IPS-NIHi7 (cell line): ENCODE measurements at regions not wholly inside any gene's neighbourhood (a gene's known extent, or its start where the extent isn't known, plus 50 kb on each side); places are given as distances from the start of the nearest gene placed in this dataset.
A peak's percentile ranks its signal among the peaks of the same experiment; 100 is the strongest.

Experiments
- DNase-seq: peaks from one replicate; pipeline ENCODE4 v3.0.0; 2012; ENCODE audit warnings: mixed read lengths; ENCODE audit errors: extremely low spot score

GRCh38 chr2:116645155-116645554, 1169.3 kb upstream of the DDX18 start:
- no peak for DNase-seq

- no peak for DNase-seq
Measured at GRCh38 chr2:116668691-116669090, 1145.8 kb upstream of the DDX18 start.

GRCh38 chr2:116669782-116670181, 1144.7 kb upstream of the DDX18 start:
- DNase-seq = no peak

GRCh38 chr2:116674188-116674587, 1140.3 kb upstream of the DDX18 start:
- DNase-seq = no peak

- no peak for DNase-seq
Measured at GRCh38 chr2:116676776-116677175, 1137.7 kb upstream of the DDX18 start.

- no peak for DNase-seq
Measured at GRCh38 chr2:116680256-116680936, 1134.1 kb upstream of the DDX18 start.

GRCh38 chr2:116687371-116687770, 1127.1 kb upstream of the DDX18 start:
- no peak for DNase-seq

DNA sequence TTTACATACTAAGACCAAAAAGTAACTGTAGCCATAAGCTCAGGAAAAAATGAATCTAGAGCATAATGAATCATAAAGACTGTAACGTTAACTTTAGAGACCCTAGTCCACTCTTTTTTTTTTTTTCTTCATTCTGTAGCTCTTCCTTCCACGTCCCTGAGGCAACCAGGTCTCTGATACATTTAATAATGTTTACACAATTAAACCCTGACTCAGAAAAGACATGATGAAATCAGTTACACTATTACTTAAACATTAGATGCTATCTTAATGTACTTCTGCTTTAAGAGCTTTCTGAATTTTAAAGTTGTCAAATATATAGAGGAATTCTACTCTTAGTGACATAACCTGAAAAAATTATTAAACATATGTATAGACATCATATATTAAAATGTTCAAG, 1121.5 kb upstream of the DDX18 start:
- DNase-seq = no peak

GRCh38 chr2:116696223-116696622, 1118.3 kb upstream of the DDX18 start:
- DNase-seq = no peak

DNA sequence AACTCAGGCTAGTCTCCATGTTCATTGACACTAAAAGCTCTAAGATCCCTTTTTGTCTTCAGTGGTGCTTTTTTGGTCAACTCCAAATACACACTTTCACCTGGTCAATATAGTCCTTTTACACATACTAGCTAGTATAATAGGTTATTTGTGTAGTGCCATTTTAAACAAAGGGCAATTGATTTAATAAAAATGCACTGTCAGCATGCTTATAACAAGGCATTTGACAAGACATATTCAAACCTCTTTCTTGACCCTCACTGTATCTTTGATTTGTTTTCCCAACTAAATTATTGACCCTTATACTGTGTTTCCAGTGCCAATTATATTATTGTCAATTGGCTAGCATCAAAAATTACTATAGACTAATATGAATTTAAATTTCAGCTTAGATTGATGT, 1117.6 kb upstream of the DDX18 start:
- DNase-seq = no peak

DNA sequence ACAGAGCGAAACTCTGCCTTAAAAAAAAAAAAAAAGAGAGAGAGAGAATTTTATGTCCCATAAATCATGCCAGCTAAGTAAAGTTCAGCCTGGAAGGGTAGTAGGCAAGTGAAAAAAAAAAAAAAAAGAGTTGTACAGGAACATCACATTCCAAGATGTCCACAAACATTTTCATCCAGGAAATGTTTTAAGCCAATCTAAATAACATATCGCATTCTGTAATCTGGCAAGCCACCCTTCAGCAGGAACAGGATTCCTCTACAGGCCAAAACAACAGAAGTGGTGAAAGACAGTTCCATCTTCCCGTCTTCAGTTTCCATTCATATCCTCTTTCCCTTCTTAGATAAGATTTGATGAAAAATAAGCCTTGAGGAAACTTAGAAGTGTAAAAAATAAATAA, 1108.1 kb upstream of the DDX18 start:
- DNase-seq = no peak

DNA sequence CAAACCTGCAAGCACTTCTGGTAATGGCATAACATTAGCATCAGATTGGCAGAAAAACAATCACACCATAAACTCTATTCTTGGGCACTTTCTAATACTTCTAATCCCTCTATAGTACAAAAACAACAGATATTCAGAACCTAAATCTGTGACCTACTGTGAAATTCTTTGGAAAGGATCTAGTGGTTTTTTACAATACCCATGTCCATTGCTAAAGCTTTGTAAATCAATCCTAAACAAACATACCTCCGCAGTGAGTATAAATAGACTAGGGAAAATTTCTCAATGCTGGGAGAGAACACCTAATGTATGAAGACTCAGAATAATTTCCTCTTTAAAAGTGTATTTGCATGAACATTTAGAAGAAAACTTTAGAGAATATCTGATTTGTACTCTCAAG, 1098.5 kb upstream of the DDX18 start:
- no peak for DNase-seq

GRCh38 chr2:116716444-116716843, 1098.0 kb upstream of the DDX18 start:
- DNase-seq = no peak

DNA sequence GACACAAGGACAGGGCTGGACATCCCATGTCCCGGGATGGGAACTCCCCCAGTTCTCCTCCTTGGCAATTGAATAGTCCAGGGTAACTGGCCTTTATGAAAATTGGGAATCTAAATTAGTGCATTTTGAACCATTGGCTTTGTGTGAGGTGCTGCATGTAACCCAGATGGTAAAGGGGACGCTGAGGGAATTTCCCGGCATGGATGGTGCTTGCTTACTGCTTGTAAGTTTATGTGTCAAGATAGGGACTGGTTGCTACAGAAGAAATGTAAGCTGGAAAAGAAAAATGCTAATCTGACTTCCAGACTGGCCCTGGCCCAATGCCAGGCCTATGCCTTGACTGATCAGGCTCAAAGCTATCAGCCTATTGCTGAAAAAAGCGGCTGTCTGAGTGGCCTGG, 1096.7 kb upstream of the DDX18 start:
- no peak for DNase-seq

DNA sequence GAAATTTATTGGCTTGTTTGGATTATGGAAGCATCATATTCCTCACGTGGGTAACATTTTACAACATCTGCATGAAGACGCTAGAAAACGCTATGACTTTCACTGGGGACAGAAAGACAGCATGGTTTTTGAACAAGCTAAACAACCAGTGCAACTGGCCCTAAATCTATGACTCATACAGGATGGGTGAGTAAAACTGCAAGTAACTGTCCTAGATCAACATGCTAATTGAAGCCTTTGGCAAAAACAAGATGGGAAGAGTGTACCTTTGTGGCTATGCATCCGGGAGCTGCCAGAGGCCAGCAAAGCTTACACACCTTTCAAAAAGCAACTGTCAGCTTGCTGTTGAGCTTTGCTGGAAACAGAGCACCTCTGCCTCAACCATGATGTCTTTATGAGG, 1096.0 kb upstream of the DDX18 start:
- DNase-seq = no peak

- DNase-seq = no peak
Measured at GRCh38 chr2:116719836-116720235, 1094.7 kb upstream of the DDX18 start.

DNA sequence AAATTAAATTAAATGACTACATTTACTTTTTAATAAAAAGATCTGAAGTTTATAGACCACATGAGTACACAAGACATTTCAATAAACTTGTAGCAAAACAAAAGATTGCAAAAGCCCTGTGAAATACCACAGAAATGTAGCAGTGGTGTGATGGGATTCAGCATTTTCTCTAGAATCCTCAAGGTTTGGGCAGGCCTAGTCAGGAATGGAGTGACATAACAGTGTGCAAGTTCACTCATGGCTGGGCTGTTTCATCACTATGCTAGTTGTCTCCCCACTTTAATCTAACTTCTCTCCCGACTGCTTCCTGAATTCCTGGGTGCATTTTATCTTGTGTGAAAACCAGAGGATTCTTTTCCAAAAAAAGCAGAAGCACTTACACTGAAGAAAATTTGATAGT, 1089.9 kb upstream of the DDX18 start:
- DNase-seq = no peak

DNA sequence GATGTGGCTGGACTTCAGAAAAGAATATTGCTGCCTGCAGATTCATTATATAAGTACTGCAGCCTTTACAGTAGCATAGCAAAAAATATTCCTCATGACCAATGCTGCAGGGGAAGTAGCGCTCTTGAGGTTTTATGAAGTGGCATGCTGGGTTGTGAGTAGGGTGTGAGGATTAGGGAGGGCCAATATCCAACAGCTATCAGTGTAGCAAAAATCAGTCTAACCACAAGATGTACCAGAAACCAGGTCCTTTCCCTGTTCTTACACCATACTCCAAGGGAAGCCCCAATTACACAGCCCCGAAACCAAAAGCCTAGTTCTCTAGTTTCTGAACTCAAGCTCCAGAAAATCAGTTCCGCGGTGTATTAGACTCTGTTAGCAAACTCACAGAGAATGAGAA, 1082.2 kb upstream of the DDX18 start:
- no peak for DNase-seq

DNA sequence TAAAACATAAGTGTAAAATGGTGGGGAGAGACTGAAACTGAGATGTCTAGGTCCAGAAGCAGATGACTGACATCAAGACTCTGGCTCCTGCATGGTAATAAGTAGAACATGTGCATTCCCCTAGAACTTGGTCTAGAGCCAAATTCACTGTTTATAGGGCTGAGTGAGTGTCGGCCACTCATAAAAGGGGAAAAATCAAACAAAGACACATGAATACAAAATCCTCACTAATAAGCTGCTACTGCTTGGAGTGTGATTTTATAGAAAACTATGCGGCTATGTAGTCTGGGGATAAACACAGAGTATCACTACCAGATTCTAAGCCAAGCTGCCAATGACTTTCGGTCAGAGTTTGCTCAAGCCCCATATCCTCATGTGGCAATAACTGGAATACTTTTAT, 1080.8 kb upstream of the DDX18 start:
- no peak for DNase-seq

DNA sequence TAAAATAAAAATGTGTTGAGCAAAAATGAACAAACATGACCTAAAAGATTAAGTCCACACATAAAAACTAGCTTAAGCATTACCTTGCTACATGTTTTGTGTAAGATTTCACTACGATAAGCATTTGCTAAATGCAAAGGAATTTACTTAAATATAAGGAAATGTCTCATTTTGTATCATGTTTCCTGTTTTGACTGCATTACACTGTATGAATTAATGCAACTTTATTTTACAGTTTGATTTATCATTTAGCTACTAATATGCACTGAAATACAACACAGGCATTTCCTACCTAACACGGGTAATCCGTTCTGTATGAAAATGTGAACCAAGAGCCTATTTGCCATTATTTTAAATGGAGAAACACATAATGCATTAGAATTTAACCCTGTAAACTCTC, 1076.5 kb upstream of the DDX18 start:
- DNase-seq = no peak

DNA sequence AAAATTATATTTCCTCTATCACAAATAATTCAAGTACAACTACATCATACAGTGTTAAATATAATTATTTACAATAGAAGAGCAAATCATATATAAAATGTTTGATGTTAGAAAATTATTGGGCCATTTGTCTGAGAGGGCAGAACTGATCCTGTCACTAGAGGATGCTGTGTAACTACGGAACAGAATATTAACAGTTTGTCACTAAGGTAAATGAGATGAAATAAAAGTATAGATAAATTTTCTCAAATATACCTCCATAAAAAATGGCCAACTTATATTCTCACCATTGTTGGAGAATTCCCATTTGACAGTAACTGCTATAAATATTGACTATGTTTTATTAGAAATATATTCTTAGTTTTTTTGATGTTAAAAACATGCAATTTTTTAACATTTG, 1067.4 kb upstream of the DDX18 start:
- no peak for DNase-seq

DNA sequence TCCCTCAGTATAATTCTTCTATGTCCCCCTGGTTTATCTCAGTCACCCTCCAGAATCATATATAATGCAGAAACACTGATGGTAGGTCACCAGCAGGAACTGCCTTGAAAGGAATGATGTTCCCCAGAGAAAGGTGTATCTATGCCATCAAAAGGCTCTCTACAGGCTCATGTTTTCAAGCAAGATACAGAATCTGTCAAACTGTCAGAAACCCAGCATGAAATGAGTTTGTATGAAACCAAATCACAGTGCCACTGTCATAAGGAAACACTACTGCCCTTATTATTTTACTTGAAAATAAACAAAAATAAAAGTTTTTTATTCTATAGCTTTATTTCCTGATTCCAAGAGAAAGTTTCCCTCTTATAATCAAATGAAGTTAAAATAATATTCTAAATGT, 1064.5 kb upstream of the DDX18 start:
- no peak for DNase-seq

- peak; percentile 14 for DNase-seq
Measured at GRCh38 chr2:116754381-116755101, 1060.0 kb upstream of the DDX18 start.

GRCh38 chr2:116761864-116762263, 1052.6 kb upstream of the DDX18 start:
- DNase-seq = no peak
